AG09319 (cell line): ENCODE measurements at regions not wholly inside any gene's neighbourhood (a gene's known extent, or its start where the extent isn't known, plus 50 kb on each side); places are given as distances from the start of the nearest gene placed in this dataset.
"Not testable (repeated sequence)": the region's sequence is repeated elsewhere in the genome, so short reads cannot be mapped to it uniquely, and the experiment has no call there.

Experiments
- DNase-seq: peaks from one replicate; pipeline ENCODE4 v3.0.0-alpha.2; 2010; ENCODE audit warnings: low read depth; ENCODE audit errors: extremely low read depth
- TF ChIP-seq, protein P1 (sequence below): IDR thresholded peaks from 2 replicates; pipeline ENCODE4 v1.5.1; 2011; ENCODE audit warnings: low read depth, mild to moderate bottlenecking, inconsistent platforms, low read length, moderate library complexity

DNA sequence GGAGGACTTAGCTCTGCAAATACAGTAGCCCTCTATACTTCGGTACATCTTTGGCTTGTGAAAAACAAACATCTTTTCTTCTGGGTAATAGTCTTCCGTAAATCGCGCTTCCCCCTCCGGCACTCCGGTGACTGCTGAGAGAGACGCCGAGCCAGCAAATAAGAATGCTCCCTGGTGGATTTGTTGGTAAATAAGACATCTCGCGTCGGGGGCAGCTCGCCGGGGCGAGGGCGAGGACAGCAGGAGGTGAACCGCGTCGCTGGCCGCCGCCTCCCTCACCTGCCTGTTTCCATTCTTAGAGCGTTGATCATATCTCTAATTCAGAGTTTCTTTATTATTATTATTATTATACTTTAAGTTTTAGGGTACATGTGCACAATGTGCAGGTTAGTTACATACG lies 117.6 kb downstream of the PMAIP1 start:
- TF ChIP-seq, protein P1, sequence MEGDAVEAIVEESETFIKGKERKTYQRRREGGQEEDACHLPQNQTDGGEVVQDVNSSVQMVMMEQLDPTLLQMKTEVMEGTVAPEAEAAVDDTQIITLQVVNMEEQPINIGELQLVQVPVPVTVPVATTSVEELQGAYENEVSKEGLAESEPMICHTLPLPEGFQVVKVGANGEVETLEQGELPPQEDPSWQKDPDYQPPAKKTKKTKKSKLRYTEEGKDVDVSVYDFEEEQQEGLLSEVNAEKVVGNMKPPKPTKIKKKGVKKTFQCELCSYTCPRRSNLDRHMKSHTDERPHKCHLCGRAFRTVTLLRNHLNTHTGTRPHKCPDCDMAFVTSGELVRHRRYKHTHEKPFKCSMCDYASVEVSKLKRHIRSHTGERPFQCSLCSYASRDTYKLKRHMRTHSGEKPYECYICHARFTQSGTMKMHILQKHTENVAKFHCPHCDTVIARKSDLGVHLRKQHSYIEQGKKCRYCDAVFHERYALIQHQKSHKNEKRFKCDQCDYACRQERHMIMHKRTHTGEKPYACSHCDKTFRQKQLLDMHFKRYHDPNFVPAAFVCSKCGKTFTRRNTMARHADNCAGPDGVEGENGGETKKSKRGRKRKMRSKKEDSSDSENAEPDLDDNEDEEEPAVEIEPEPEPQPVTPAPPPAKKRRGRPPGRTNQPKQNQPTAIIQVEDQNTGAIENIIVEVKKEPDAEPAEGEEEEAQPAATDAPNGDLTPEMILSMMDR: no peak
- DNase-seq: no peak

DNA sequence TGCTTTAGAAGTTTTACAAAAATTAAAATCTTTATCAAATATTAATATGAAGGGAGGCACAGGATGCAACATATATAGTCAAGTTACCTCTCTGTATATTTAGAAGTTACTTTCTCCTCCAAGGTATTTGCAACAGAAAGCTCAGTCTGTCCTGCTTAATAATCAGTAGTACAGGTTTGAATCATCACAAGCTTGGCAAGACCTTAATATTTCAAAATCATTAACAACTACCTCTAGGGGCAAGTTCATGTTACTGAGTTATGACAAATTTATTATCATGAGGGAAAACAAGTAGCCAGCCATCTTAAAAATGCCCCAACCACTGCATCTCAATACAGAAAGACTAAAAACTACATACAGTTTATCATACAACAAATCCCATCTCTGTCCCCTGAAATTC lies 116.0 kb downstream of the PMAIP1 start:
- not testable (repeated sequence) for DNase-seq

DNA sequence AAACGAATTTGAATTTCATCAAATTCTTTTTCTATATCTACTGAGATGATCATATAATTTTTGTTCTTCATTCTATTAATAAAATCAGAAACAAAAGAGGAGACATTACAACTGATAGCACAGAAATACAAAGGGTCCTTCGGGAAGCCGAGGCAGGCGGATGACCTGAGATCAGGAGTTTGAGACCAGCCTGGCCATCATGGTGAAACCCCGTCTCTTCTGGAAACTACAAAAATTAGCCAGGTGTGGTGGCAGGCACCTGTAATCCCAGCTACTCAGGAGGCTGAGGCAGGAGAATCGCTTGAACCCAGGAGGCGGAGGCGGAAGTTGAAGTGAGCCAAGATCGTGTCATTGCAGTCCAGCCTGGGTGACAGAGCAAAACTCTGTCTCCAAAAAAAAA lies 113.4 kb downstream of the PMAIP1 start:
- not testable (repeated sequence) for DNase-seq

DNA sequence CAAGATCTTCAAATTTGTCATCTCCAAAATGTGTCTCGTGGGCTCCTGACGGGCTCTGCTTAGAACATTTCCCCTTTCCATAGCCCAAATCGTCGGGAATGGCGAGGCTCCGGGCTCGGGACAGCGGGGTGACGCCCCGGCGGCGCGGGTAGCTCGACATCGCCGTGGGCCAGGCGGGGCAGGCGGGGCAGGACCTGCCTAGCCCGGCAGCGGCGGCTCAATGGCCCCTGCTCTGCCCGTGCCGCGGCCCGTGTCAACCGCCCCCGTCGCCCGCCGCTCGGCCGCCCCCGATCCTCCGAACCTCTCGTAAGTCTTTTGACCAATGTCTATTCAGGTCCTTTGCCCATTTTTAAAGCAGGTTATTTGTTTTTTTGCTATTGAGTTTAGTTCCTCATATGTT lies 111.2 kb downstream of the PMAIP1 start:
- no peak for DNase-seq
- TF ChIP-seq, protein P1: no peak

DNA sequence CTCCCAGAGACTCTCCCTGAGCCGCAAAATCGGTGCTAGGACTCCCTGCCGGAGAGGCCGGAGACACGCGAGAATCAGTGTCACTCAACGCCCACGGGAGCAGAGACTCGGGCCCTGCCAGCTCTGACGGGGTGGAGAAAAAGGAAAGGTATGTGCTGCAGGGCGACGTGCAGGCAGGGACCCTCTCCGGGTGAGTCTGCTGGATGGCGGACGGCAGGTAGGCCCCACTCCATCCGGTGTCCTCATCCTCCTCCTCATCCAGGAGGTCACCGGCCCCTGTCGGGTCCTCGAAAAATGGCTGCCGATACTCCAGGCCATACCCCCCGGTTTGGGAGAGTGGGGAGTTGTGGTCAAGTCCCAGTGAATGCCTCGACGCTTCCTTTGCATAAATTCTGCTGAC lies 110.7 kb downstream of the PMAIP1 start:
- DNase-seq: no peak
- TF ChIP-seq, protein P1: no peak

DNA sequence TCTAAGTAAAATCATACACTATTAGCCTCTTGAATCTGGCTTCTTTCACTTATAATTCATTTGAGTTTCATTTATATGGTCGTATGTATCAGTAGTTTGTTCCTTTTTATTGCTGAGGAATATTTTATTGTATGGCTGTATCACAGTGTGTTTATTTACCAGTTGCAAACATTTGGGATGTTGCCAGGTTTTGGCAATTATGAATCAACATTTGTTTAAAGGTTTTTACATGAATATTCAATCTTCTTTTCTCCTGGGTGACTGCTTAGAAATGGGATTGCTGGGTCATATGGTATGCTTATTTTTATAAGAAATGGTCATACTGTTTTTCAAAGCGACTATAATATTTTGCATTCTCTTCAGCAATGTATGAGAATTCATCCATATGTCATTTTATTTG lies 107.9 kb downstream of the PMAIP1 start:
- TF ChIP-seq, protein P1: no peak
- DNase-seq: no peak

DNA sequence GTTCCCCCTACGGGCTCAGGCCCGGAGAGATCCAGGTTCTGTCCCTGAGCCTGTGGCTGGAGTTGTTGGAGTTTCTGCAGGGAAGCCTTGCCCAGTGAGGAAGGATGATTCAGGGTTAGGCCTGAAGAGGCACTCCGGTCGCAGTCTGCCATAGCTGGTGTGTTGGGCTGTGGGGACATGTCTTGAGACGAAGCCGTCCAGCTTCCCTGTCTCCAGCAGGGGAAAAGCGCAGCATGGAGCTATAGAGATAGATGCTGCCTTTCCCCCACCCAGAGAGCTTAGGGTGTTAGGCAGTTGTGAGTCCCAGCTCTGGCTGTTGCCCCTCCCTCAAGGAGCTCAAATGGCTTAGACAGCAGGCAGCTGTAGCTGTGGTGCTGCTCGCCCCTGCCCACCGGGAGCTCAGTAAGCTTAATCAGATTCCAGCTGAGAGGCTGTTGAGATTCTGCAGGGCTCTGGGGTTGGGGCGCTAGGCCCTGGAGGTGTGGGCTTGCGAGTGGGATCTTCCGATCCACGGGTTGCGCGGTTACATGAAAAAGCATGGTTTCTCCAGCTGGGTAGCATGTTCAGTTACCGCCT lies 103.9 kb downstream of the PMAIP1 start:
- TF ChIP-seq, protein P1: no peak
- DNase-seq: no peak

DNA sequence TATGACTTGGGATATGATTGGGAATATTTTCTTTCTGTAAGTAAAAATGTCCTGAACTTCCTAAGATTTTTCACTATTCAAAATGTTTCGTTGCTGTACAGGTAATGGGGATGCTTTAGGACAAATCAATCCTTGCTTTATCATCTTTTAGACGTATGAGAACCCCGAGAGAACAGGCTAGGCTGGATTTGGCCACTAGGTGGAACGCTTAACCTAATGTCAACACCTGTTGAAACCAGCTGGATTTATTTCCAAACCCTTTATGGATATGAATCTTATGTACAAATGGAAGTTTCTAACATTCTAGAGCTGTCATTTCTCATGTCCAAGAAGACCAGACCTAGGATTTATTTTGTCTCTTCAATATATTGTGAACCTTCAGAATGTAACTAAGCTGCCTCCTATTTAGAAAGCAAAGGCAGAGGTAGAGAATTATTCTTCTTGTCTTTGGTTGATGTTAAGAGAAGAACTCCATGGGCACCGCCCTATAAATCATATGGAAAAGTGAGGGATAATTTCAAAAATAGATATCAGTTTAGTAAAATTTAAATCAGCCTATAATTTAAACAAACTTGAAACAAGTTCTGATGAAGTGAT lies 96.7 kb downstream of the PMAIP1 start:
- TF ChIP-seq, protein P1: peak; percentile 89
- DNase-seq: peak; percentile 22
